Prostate gland (tissue), 2 donors: ENCODE measurements at regions not wholly inside any gene's neighbourhood (a gene's known extent, or its start where the extent isn't known, plus 50 kb on each side); places are given as distances from the start of the nearest gene placed in this dataset.

Experiments used
- DNase-seq: peaks from one replicate; pipeline ENCODE4 v3.0.0-alpha.2; 2019; ENCODE audit warnings: low spot score
- H3K27ac ChIP-seq, 2 donors: fragments of 200-600 bp; sonication (generic); 2 replicates each; pipeline ENCODE4 v1.5.1; 2017 to 2019
- H3K27me3 ChIP-seq: fragments of 200-600 bp; sonication (generic); replicated peaks from 2 replicates; pipeline ENCODE4 v1.5.1; 2019; ENCODE audit not compliant: insufficient read depth
- H3K36me3 ChIP-seq, 2 donors: fragments of 200-600 bp; sonication (generic); 1 replicate in 1 of 2; 2 replicates in 1 of 2; pipeline versions ENCODE4 v1.5.1 to v1.8.1; 2017 to 2019
- H3K4me1 ChIP-seq: fragments of 200-600 bp; sonication (generic); replicated peaks from 2 replicates; pipeline ENCODE4 v1.5.1; 2019
- H3K4me3 ChIP-seq, 2 donors: fragments of 200-600 bp; sonication (generic); 2 replicates each; pipeline ENCODE4 v1.5.1; 2017 to 2019
- H3K9me3 ChIP-seq: fragments of 200-600 bp; sonication (generic); 2 replicates; pipeline ENCODE4 v1.5.1; 2017
- POLR2A ChIP-seq: fragments of 450-650 bp; IDR thresholded peaks from one replicate; pipeline ENCODE4 v1.6.1; 2016; ENCODE audit warnings: antibody characterized with exemption, mild to moderate bottlenecking
- POLR2AphosphoS5 ChIP-seq: sonication (generic); formaldehyde crosslinking; IDR thresholded peaks from one replicate; pipeline ENCODE4 v1.6.1; 2017; ENCODE audit warnings: antibody characterized with exemption
- WGBS: methylation state at CpG from one replicate; pipeline ENCODE4 v1.1.5; 2018; 5-methylcytosine and 5-hydroxymethylcytosine counted together
- intact Hi-C: fragments of 100-400 bp; cut with DNase I; formaldehyde crosslinking; loops from one replicate; pipeline ENCODE4 v1.14.2; 2022
- TF ChIP-seq, protein P1 (sequence below), 4 experiments: fragments of 200-600 bp in 2 of 4; fragments of 450-650 bp in 2 of 4; sonication (generic) in 2 of 4; IDR thresholded peaks; 1 replicate in 3 of 4; 2 replicates in 1 of 4; pipeline ENCODE4 v1.5.1; 2016 to 2019; ENCODE audit warnings: antibody characterized with exemption in 4 of 4, mild to moderate bottlenecking in 2 of 4, moderate library complexity in 2 of 4

GRCh38 chr3:164371681-164372080 is 706.6 kb downstream of the SI start:
- H3K27ac ChIP-seq = no peak overlapping the region
- TF ChIP-seq, protein P1, sequence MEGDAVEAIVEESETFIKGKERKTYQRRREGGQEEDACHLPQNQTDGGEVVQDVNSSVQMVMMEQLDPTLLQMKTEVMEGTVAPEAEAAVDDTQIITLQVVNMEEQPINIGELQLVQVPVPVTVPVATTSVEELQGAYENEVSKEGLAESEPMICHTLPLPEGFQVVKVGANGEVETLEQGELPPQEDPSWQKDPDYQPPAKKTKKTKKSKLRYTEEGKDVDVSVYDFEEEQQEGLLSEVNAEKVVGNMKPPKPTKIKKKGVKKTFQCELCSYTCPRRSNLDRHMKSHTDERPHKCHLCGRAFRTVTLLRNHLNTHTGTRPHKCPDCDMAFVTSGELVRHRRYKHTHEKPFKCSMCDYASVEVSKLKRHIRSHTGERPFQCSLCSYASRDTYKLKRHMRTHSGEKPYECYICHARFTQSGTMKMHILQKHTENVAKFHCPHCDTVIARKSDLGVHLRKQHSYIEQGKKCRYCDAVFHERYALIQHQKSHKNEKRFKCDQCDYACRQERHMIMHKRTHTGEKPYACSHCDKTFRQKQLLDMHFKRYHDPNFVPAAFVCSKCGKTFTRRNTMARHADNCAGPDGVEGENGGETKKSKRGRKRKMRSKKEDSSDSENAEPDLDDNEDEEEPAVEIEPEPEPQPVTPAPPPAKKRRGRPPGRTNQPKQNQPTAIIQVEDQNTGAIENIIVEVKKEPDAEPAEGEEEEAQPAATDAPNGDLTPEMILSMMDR (IDR thresholded peaks at IDR 0.05) = no peak
- TF ChIP-seq POLR2A = no peak
- no peak for TF ChIP-seq POLR2AphosphoS5
- no peaks in the 10 kb centered on the region for H3K36me3 ChIP-seq
- WGBS = 85% methylated on average over 2 of the region's 2 CpGs
- no peaks in the 10 kb centered on the region for H3K9me3 ChIP-seq
- no peak overlapping the region for H3K4me3 ChIP-seq
- H3K4me1 ChIP-seq = no peaks in the 10 kb centered on the region
- no peak for DNase-seq
- intact Hi-C loops = no loop called here
- H3K27me3 ChIP-seq = no peaks in the 10 kb centered on the region

DNA sequence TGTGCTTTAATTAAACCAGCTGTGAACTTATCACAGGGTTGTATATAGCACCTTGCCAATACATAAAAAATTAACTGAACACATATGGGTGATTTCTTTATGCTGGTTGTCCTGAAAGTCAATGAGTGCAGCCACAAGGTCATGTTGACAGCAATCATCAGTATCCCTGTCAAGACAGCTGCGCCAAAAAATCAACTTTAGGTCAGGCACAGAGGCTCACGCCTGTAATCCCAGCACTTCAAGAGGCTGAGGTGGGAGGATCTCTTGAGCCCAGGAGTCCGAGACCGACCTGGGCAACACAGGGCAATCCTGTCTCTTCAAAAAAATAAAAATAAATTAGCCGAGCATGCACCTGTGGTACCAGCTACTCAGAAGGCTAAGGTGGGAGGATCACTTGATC is 707.3 kb downstream of the SI start:
- Histone ChIP-seq H3K27ac (no peak overlapping the region), H3K27me3 (no peaks in the 10 kb centered on the region), H3K4me3 (no peak overlapping the region), H3K9me3 (no peaks in the 10 kb centered on the region), H3K4me1 (no peaks in the 10 kb centered on the region), H3K36me3 (no peaks in the 10 kb centered on the region)
- TF ChIP-seq, protein P1 (IDR thresholded peaks at IDR 0.05) = no peak
- TF ChIP-seq POLR2A (no peak), POLR2AphosphoS5 (no peak)
- WGBS = 77% methylated on average over 5 of the region's 5 CpGs
- intact Hi-C loops = no loop called here
- DNase-seq = no peak

DNA sequence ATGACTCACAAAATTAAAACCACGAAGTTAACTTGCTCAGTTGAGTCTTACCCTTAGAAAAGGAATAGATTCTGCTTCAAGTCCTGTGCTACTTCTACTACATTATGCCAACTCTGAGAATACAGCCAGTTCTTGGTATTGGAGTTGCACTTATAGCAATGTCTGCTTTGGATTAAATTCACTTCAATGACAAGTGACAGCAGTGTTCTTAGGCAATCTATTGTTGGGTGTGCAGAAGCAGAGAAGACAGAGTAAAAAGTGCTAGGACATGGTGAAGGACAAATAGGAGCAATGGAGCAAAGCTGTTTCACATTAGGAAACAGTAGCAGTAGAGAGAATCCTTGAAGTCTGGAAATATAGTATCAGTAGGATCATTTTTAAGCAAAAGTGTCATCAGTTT is 713.1 kb downstream of the SI start:
- no peak overlapping the region for H3K27ac ChIP-seq
- TF ChIP-seq POLR2AphosphoS5 (no peak), POLR2A (no peak)
- TF ChIP-seq, protein P1 (IDR thresholded peaks at IDR 0.05) = no peak
- 59% methylated on average over 1 of the region's 1 CpG for WGBS
- H3K4me3 ChIP-seq = no peak overlapping the region
- no peaks in the 10 kb centered on the region for H3K27me3 ChIP-seq
- no peaks in the 10 kb centered on the region for H3K9me3 ChIP-seq
- H3K4me1 ChIP-seq = no peaks in the 10 kb centered on the region
- no peaks in the 10 kb centered on the region for H3K36me3 ChIP-seq
- no peak for DNase-seq
- intact Hi-C loops = no loop called here

DNA sequence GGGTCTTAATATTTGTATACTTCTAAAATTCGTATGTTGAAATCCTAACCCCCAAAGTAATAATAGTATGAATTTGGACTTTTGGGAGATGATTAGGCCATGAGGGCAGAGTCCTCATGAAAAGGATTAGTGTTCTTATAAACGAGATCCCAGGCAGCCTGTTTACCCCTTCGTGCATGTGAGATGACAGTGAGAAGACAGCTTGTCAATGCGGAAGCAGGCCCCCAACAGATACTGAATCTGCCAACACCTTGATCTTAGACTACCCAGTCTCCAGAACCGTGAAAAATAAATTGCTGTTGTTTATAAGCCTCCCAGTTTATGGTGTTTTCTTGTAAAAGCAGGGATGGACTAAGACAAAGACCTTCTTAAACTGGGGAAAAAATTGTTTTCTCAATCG is 714.2 kb downstream of the SI start:
- no peak overlapping the region for H3K27ac ChIP-seq
- no peaks in the 10 kb centered on the region for H3K36me3 ChIP-seq
- no peak for TF ChIP-seq POLR2A
- TF ChIP-seq, protein P1 (IDR thresholded peaks at IDR 0.05) = no peak
- no peak for TF ChIP-seq POLR2AphosphoS5
- no peaks in the 10 kb centered on the region for H3K9me3 ChIP-seq
- H3K27me3 ChIP-seq = no peaks in the 10 kb centered on the region
- H3K4me3 ChIP-seq = no peak overlapping the region
- intact Hi-C loops = no loop called here
- no peaks in the 10 kb centered on the region for H3K4me1 ChIP-seq
- WGBS = 71% methylated on average over 6 of the region's 6 CpGs
- DNase-seq = no peak

DNA sequence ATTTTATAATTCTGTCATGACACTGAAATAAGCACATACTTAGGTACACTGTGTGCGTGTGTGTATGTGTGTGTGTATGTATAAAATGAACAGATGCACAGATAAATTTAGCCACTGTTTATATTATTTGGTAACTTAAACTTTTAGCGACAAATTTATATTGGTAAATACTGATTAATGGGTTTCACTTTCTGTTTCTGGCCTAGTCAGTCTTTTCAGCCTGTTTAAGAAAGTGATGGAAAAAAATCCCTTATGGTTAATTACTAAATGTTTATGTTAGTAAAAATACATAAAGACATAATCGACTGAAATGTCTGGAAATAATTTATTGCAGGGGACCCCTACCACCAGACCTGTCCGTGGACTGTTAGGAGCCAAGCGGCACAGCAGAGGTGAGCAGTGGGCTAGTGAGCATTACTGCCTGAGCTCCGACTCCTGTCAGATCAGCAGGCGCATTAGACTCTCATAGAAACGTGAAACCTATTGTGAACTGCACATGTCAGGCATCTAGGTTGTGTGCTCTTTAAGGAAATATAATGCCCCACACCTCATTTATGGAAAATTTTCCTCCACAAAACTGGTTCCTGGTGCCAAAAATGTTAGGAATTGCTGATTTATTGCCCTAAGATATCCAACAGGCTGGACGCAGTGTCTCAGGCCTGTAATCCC is 717.4 kb downstream of the SI start:
- Histone ChIP-seq H3K27me3 (no peaks in the 10 kb centered on the region), H3K27ac (no peak overlapping the region), H3K4me3 (no peak overlapping the region), H3K36me3 (no peaks in the 10 kb centered on the region), H3K9me3 (no peaks in the 10 kb centered on the region), H3K4me1 (no peaks in the 10 kb centered on the region)
- intact Hi-C loops = no loop called here
- 82% methylated on average over 9 of the region's 9 CpGs for WGBS
- DNase-seq = no peak
- no peak for TF ChIP-seq POLR2A
- no peak for TF ChIP-seq POLR2AphosphoS5
- TF ChIP-seq, protein P1 (IDR thresholded peaks at IDR 0.05) = no peak
